GM23338 (cell line): ENCODE measurements at regions not wholly inside any gene's neighbourhood (a gene's known extent, or its start where the extent isn't known, plus 50 kb on each side); places are given as distances from the start of the nearest gene placed in this dataset.

Experiments
- ATAC-seq: fragments of 200-7000 bp; cut with Tn5 transposase; 3 replicates; pipeline ENCODE4 v1.9.1; 2020
- DNase-seq: peaks from one replicate; pipeline ENCODE4 v3.0.0-alpha.2; 2015; ENCODE audit warnings: low spot score
- H2AFZ ChIP-seq: fragments of 200-600 bp; sonication (generic); 2 replicates; pipeline ENCODE4 v1.8.0; 2016; ENCODE audit warnings: antibody characterized with exemption, mild to moderate bottlenecking, moderate library complexity
- H3F3A ChIP-seq: fragments of 200-600 bp; sonication (generic); replicated peaks from 2 replicates; pipeline ENCODE4 v1.8.0; 2017; ENCODE audit warnings: antibody characterized with exemption, mixed run types, low read depth
- H3K27ac ChIP-seq: fragments of 200-600 bp; sonication (generic); 2 replicates; pipeline ENCODE4 v1.6.1; 2016; ENCODE audit warnings: low read depth
- H3K27me3 ChIP-seq: fragments of 200-600 bp; sonication (generic); 2 replicates; pipeline ENCODE4 v1.8.0; 2016; ENCODE audit warnings: mild to moderate bottlenecking, mixed run types, moderate library complexity; ENCODE audit not compliant: insufficient read depth
- H3K36me3 ChIP-seq: fragments of 200-600 bp; sonication (generic); 2 replicates; pipeline ENCODE4 v1.8.0; 2016; ENCODE audit warnings: mild to moderate bottlenecking; ENCODE audit not compliant: insufficient read depth
- H3K4me1 ChIP-seq: fragments of 200-600 bp; sonication (generic); 2 replicates; pipeline ENCODE4 v1.8.0; 2016; ENCODE audit warnings: mild to moderate bottlenecking, moderate library complexity; ENCODE audit not compliant: insufficient read depth
- H3K4me2 ChIP-seq: fragments of 200-600 bp; sonication (generic); 2 replicates; pipeline ENCODE4 v1.7.1; 2017; ENCODE audit warnings: mixed run types
- H3K4me3 ChIP-seq: fragments of 200-600 bp; sonication (generic); 2 replicates; pipeline ENCODE4 v1.6.1; 2016; ENCODE audit warnings: mixed run types
- H3K79me2 ChIP-seq: fragments of 200-600 bp; sonication (generic); replicated peaks from 2 replicates; pipeline ENCODE4 v1.8.0; 2017; ENCODE audit warnings: mild to moderate bottlenecking; ENCODE audit not compliant: insufficient read depth
- H3K9me2 ChIP-seq: fragments of 200-600 bp; sonication (generic); 2 replicates; pipeline ENCODE4 v1.8.0; 2017; ENCODE audit not compliant: insufficient read depth
- H4K20me1 ChIP-seq: fragments of 200-600 bp; sonication (generic); replicated peaks from 2 replicates; pipeline ENCODE4 v1.8.0; 2017; ENCODE audit warnings: mild to moderate bottlenecking; ENCODE audit not compliant: insufficient read depth
- H3K27ac Mint-ChIP-seq: 2 replicates; pipeline ENCODE4 v1.8.0; 2020; ENCODE audit warnings: inconsistent platforms, mild to moderate bottlenecking, moderate library complexity, mixed read lengths
- H3K27me3 Mint-ChIP-seq: 3 replicates; pipeline ENCODE4 v1.8.0; 2022; ENCODE audit warnings: low read depth, mild to moderate bottlenecking, moderate library complexity, mixed read lengths, inconsistent platforms; ENCODE audit not compliant: insufficient read depth, poor library complexity
- H3K36me3 Mint-ChIP-seq: 3 replicates; pipeline ENCODE4 v1.8.0; 2021; ENCODE audit warnings: low read depth, mild to moderate bottlenecking, inconsistent platforms, moderate library complexity, mixed read lengths
- H3K4me1 Mint-ChIP-seq: 3 replicates; pipeline ENCODE4 v1.8.0; 2020; ENCODE audit warnings: mild to moderate bottlenecking, inconsistent platforms, mixed read lengths
- H3K4me3 Mint-ChIP-seq: 3 replicates; pipeline ENCODE4 v1.8.0; 2021; ENCODE audit warnings: moderate library complexity, mild to moderate bottlenecking, inconsistent platforms, mixed read lengths
- H3K9me3 Mint-ChIP-seq: 3 replicates; pipeline ENCODE4 v1.8.0; 2020; ENCODE audit warnings: moderate library complexity, mild to moderate bottlenecking, inconsistent platforms, mixed read lengths
- CREB1 ChIP-seq: fragments of 250-450 bp; sonication (Bioruptor Pico); IDR thresholded peaks from 2 replicates; pipeline ENCODE4 v1.5.0; 2020; ENCODE audit warnings: low read depth, mild to moderate bottlenecking, moderate library complexity
- EZH2 ChIP-seq: fragments of 200-600 bp; sonication (generic); IDR thresholded peaks from one replicate; pipeline ENCODE4 v1.8.0; 2017; ENCODE audit warnings: antibody characterized with exemption, mild to moderate bottlenecking, low read depth; ENCODE audit not compliant: unreplicated experiment
- EZH2phosphoT487 ChIP-seq: fragments of 200-600 bp; sonication (generic); IDR thresholded peaks from one replicate; pipeline ENCODE4 v1.8.1; 2018; ENCODE audit warnings: antibody characterized with exemption; ENCODE audit not compliant: unreplicated experiment
- NANOG ChIP-seq: IDR thresholded peaks from 2 replicates; pipeline ENCODE4 v1.6.1; 2016; ENCODE audit warnings: antibody characterized with exemption, borderline replicate concordance
- ZNF331 ChIP-seq: fragments of 250-450 bp; sonication (Bioruptor Pico); IDR thresholded peaks from 2 replicates; pipeline ENCODE4 v1.5.0; 2020; ENCODE audit warnings: low read depth, mild to moderate bottlenecking, moderate library complexity
- TF ChIP-seq, protein P1 (sequence below): IDR thresholded peaks from 2 replicates; pipeline ENCODE4 v1.6.1; 2016; ENCODE audit warnings: antibody characterized with exemption
- TF ChIP-seq, protein P2 (sequence below): IDR thresholded peaks from one replicate; pipeline ENCODE4 v1.6.1; 2018; ENCODE audit warnings: antibody characterized with exemption; ENCODE audit not compliant: unreplicated experiment

DNA sequence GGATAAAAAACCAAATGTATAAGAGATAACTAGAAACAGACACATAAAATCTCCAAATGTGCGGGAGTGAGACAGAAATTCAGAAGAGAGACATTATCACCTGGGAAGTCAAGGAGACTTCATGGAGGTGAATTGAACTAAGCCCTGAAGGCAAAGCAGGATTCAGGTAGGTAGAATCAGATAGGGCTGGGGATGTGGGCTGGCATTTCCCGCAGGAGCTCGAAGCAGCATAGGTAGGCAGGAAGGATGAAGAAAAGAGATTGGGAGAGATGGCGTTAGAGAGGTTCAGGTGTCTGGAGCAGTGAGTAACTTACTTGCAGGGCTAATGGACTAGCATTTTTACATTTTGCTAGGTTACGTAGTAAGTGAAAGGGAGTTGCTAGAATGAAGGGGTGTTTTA lies 58.2 kb upstream of the NRP1 start (continued):
- TF ChIP-seq, protein P1, sequence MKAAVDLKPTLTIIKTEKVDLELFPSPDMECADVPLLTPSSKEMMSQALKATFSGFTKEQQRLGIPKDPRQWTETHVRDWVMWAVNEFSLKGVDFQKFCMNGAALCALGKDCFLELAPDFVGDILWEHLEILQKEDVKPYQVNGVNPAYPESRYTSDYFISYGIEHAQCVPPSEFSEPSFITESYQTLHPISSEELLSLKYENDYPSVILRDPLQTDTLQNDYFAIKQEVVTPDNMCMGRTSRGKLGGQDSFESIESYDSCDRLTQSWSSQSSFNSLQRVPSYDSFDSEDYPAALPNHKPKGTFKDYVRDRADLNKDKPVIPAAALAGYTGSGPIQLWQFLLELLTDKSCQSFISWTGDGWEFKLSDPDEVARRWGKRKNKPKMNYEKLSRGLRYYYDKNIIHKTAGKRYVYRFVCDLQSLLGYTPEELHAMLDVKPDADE = no peak
- TF ChIP-seq EZH2 (no peak), CREB1 (no peak), ZNF331 (CRISPR knock-in tag) (no peak), EZH2phosphoT487 (no peak)

DNA sequence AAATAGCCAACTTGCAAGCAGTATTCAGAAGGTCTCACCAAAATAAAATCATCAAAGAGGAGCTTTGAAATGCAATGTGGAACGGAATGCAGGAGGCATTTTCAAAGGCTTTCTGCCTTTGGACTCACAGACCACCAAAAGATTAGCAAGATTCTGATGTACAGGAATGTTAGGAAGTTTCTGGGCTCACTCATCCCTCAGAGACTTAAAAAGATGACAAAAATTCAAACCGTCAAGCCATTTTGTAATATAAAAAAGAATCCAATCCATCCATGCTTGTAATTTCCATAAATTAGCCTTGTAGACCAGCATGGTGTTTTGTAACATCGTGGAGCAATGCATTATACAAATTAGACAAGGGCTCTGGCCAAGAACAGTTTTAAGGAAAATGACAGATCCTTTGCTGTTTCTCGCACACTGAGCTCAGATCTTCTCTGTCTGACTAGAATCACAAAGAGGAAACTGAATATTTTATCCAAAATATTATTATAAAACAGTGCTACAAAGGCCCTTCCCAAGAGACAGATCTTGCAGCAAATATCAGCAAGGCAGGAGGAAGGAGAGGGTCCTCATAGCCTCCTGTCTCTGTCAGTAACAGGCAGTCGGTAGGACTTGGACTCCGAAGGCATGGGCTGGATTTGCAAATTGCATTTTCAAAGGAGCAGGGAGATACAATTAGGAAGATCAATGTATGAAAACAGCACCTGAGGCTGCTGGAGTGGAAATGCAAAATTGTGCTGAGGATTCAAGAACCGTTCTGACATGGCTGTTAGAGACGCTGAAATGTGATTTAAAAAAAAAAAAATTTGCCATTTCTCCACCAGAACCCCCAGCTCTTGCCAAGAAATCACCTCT lies 57.4 kb upstream of the NRP1 start:
- H3K9me3 Mint-ChIP-seq = no peaks in the 10 kb centered on the region; the same call in 2 of the 3 replicates
- DNase-seq (no peak), ATAC-seq (no peak)
- peaks cover 10% of the 10 kb centered on the region for H3K9me2 ChIP-seq
- no peak overlapping the region for H3K27ac Mint-ChIP-seq
- H3K4me1 ChIP-seq = peaks cover 3% of the 10 kb centered on the region; the same call in 1 of the 2 replicates
- H3K4me1 Mint-ChIP-seq = no peaks in the 10 kb centered on the region; the same call in 2 of the 3 replicates
- H3K27me3 Mint-ChIP-seq = no peaks in the 10 kb centered on the region
- peak overlapping the region; percentile 16; the same call in 1 of the 2 replicates for H2AFZ ChIP-seq
- H3K36me3 ChIP-seq = no peaks in the 10 kb centered on the region
- no peak overlapping the region for H3K4me3 Mint-ChIP-seq
- no peaks in the 10 kb centered on the region for H3K27me3 ChIP-seq
- no peaks in the 10 kb centered on the region for H3F3A ChIP-seq
- TF ChIP-seq ZNF331 (CRISPR knock-in tag) = no peak
- TF ChIP-seq NANOG = no peak
- no peaks in the 10 kb centered on the region for H3K79me2 ChIP-seq
- no peak overlapping the region for H3K27ac ChIP-seq
- H3K4me2 ChIP-seq = no peak overlapping the region
- H3K4me3 ChIP-seq = no peak overlapping the region
- H4K20me1 ChIP-seq = no peaks in the 10 kb centered on the region
- H3K36me3 Mint-ChIP-seq = no peaks in the 10 kb centered on the region; the same call in 2 of the 3 replicates

DNA sequence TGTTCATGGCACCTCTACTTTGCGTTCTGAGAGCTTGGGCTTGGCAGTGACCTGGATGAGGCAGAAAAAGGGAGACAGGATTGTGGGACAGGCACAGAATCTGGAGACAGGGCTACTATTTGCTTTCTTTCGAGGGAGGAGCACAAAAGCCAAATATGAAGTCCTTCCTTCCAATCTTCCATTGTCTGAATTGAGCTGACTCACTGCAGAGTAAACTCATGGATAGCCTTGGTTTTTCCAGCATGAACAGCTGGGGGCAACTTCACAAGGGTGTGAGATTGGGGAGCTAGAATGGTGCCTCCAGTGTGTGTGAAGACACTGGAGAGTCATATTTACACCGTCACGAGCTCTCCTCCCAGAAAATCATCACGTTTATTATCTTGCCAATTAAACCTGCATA lies 55.6 kb upstream of the NRP1 start:
- DNase-seq = no peak
- H3K4me1 Mint-ChIP-seq = peaks cover 3% of the 10 kb centered on the region; the same call in 2 of the 3 replicates
- no peak overlapping the region for H3K4me3 ChIP-seq
- H3K9me3 Mint-ChIP-seq = no peaks in the 10 kb centered on the region
- H3F3A ChIP-seq = no peaks in the 10 kb centered on the region
- no peaks in the 10 kb centered on the region for H3K79me2 ChIP-seq
- H3K4me1 ChIP-seq = peaks cover 3% of the 10 kb centered on the region; the same call in 1 of the 2 replicates
- H4K20me1 ChIP-seq = no peaks in the 10 kb centered on the region
- no peaks in the 10 kb centered on the region for H3K36me3 ChIP-seq
- H3K4me3 Mint-ChIP-seq = no peak overlapping the region
- H3K4me2 ChIP-seq = no peak overlapping the region
- no peak overlapping the region for H2AFZ ChIP-seq
- no peak for ATAC-seq
- H3K27ac Mint-ChIP-seq = peak overlapping the region; percentile 54; the same call in 1 of the 2 replicates
- peaks cover 10% of the 10 kb centered on the region for H3K9me2 ChIP-seq
- H3K27me3 Mint-ChIP-seq = no peaks in the 10 kb centered on the region
- H3K27ac ChIP-seq = no peak overlapping the region
- no peaks in the 10 kb centered on the region; the same call in 2 of the 3 replicates for H3K36me3 Mint-ChIP-seq
- H3K27me3 ChIP-seq = no peaks in the 10 kb centered on the region
- TF ChIP-seq, protein P2, sequence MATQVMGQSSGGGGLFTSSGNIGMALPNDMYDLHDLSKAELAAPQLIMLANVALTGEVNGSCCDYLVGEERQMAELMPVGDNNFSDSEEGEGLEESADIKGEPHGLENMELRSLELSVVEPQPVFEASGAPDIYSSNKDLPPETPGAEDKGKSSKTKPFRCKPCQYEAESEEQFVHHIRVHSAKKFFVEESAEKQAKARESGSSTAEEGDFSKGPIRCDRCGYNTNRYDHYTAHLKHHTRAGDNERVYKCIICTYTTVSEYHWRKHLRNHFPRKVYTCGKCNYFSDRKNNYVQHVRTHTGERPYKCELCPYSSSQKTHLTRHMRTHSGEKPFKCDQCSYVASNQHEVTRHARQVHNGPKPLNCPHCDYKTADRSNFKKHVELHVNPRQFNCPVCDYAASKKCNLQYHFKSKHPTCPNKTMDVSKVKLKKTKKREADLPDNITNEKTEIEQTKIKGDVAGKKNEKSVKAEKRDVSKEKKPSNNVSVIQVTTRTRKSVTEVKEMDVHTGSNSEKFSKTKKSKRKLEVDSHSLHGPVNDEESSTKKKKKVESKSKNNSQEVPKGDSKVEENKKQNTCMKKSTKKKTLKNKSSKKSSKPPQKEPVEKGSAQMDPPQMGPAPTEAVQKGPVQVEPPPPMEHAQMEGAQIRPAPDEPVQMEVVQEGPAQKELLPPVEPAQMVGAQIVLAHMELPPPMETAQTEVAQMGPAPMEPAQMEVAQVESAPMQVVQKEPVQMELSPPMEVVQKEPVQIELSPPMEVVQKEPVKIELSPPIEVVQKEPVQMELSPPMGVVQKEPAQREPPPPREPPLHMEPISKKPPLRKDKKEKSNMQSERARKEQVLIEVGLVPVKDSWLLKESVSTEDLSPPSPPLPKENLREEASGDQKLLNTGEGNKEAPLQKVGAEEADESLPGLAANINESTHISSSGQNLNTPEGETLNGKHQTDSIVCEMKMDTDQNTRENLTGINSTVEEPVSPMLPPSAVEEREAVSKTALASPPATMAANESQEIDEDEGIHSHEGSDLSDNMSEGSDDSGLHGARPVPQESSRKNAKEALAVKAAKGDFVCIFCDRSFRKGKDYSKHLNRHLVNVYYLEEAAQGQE = no peak
- no peak for TF ChIP-seq CREB1
